HepG2 (cell line): ENCODE measurements at regions not wholly inside any gene's neighbourhood (a gene's known extent, or its start where the extent isn't known, plus 50 kb on each side); places are given as distances from the start of the nearest gene placed in this dataset.
A peak's percentile ranks its signal among the peaks of the same experiment; 100 is the strongest.

Source experiments
- ATAC-seq: fragments of 200-7000 bp; cut with Tn5 transposase; 3 replicates; pipeline ENCODE4 v1.9.1; 2020; ENCODE audit warnings: mild to moderate bottlenecking, moderate library complexity
- BruUV-seq: library from RNA; stranded (reverse); fragments of 400-500 nt; replicated peaks from 2 replicates; lab custom pipeline; 2021; lab: Mats Ljungman, UMichigan
- CTCF ChIA-PET: fragments of 300-600 bp; formaldehyde crosslinking; extraction: SDS; loops from one replicate; lab custom pipeline; 2021; ENCODE audit warnings: low total read pairs, inconsistent platforms, low intra/inter-chr PET ratio; lab: Yijun Ruan, JAX
- POLR2A ChIA-PET: fragments of 350-600 bp; sonication (Branson Sonifier 250); formaldehyde crosslinking; loops from one replicate; lab custom pipeline; 2020; ENCODE audit warnings: antibody characterized with exemption, inconsistent platforms; lab: Yijun Ruan, JAX
- DNase-seq: peaks from one replicate; pipeline ENCODE4 v3.0.0-alpha.2; 2015; ENCODE audit warnings: low spot score
- FAIRE-seq: peaks from 3 replicates; lab custom pipeline; 2011; peaks lifted over from hg19 to GRCh38; lab: Jason Lieb, UNC
- H2AFZ ChIP-seq: one replicate; pipeline ENCODE4 v1.6.1; 2011; ENCODE audit warnings: low read length, inconsistent platforms
- H3K27ac ChIP-seq: fragments of 300-600 bp; 3 replicates; pipeline ENCODE4 v1.8.0; 2011; ENCODE audit warnings: mixed run types, mild to moderate bottlenecking, mixed read lengths, low read length, inconsistent platforms; ENCODE audit not compliant: insufficient read depth; ENCODE audit errors: extremely low read length
- H3K27me3 ChIP-seq, 2 experiments: fragments of 200-600 bp in 1 of 2; 2 replicates in 1 of 2; 3 replicates in 1 of 2; pipeline versions ENCODE4 v1.6.0 to v1.8.0; 2011; ENCODE audit warnings: low read length in 2 of 2, mild to moderate bottlenecking in 2 of 2, moderate library complexity in 2 of 2, inconsistent platforms in 1 of 2; ENCODE audit not compliant: insufficient read depth in 2 of 2, control insufficient read depth in 1 of 2
- H3K36me3 ChIP-seq, 2 experiments: fragments of 200-600 bp in 1 of 2; replicated peaks in 1 of 2; 2 replicates in 1 of 2; 3 replicates in 1 of 2; pipeline versions ENCODE4 v1.5.1 to v1.8.0; 2011; ENCODE audit warnings: low read length in 2 of 2, inconsistent platforms in 1 of 2; ENCODE audit not compliant: insufficient read depth in 2 of 2, control insufficient read depth in 1 of 2
- H3K4me1 ChIP-seq: 2 replicates; pipeline ENCODE4 v1.5.1; 2012; ENCODE audit warnings: low read length, inconsistent platforms; ENCODE audit not compliant: insufficient read depth
- H3K4me2 ChIP-seq: 2 replicates; pipeline ENCODE4 v1.6.0; 2011; ENCODE audit warnings: low read depth, low read length, inconsistent platforms
- H3K4me3 ChIP-seq, 3 experiments: fragments of 200-600 bp in 1 of 3; sonication (generic), shearing (Covaris generic) in 1 of 3; replicated peaks in 1 of 3; 2 replicates each; pipeline ENCODE4 v1.5.1; 2011 to 2016; ENCODE audit warnings: low read length in 3 of 3, inconsistent platforms in 2 of 3, low read depth in 2 of 3, mild to moderate bottlenecking in 2 of 3, control low read depth in 1 of 3, mixed read lengths in 1 of 3; ENCODE audit not compliant: insufficient read depth in 1 of 3
- H3K79me2 ChIP-seq: one replicate; pipeline ENCODE4 v1.6.1; 2011; ENCODE audit warnings: low read length, inconsistent platforms; ENCODE audit not compliant: insufficient read depth
- H3K9ac ChIP-seq: 2 replicates; pipeline ENCODE4 v1.6.0; 2011; ENCODE audit warnings: mild to moderate bottlenecking, low read depth, low read length, inconsistent platforms; ENCODE audit not compliant: insufficient read depth
- H3K9me3 ChIP-seq: 2 replicates; pipeline ENCODE4 v1.5.1; 2012; ENCODE audit warnings: mild to moderate bottlenecking, low read length
- H4K20me1 ChIP-seq: 2 replicates; pipeline ENCODE4 v1.6.0; 2011; ENCODE audit warnings: inconsistent platforms, mild to moderate bottlenecking, low read length, moderate library complexity; ENCODE audit not compliant: insufficient read depth
- CREB1 ChIP-seq, 2 experiments: fragments of 450-650 bp in 1 of 2; IDR thresholded peaks; 2 replicates each; pipeline ENCODE4 v1.6.1; 2016 to 2017; ENCODE audit warnings: control low read depth in 1 of 2, mild to moderate bottlenecking in 1 of 2, missing compliant biosample characterization in 1 of 2, missing genetic modification characterization in 1 of 2
- MAFF ChIP-seq: IDR thresholded peaks from 2 replicates; pipeline ENCODE4 v1.6.1; 2011; ENCODE audit warnings: low read depth, low read length, improper control_type of control experiment
- TMF1 ChIP-seq: sonication (generic); formaldehyde crosslinking; IDR thresholded peaks from 2 replicates; pipeline ENCODE4 v1.8.1; 2022; ENCODE audit warnings: low read depth, missing genetic modification reagents
- ZNF7 ChIP-seq: IDR thresholded peaks from 2 replicates; pipeline ENCODE4 v1.6.1; 2016; ENCODE audit warnings: missing biosample characterization, missing genetic modification reagents
- ZNF792 ChIP-seq: IDR thresholded peaks from 2 replicates; pipeline ENCODE4 v1.6.1; 2016
- WGBS: methylation state at CpG from one replicate; pipeline ENCODE4 v1.1.6; 2017; ENCODE audit warnings: low lambda C conversion rate; 5-methylcytosine and 5-hydroxymethylcytosine counted together
- in situ Hi-C: cut with HindIII; loops from 2 replicates; pipeline ENCODE4 v1.10.0; 2017; ENCODE audit warnings: low pct_unique_long_range_greater_than_20kb; ENCODE audit not compliant: extremely low pct_ligation_motif_present
- intact Hi-C: fragments of 100-400 bp; cut with micrococcal nuclease; formaldehyde crosslinking; loops from one replicate; pipeline ENCODE4 v1.10.0; 2022; ENCODE audit not compliant: unreplicated experiment
- TF ChIP-seq, protein P1 (sequence below): sonication (generic); formaldehyde crosslinking; IDR thresholded peaks from 2 replicates; pipeline ENCODE4 v1.5.1; 2020; ENCODE audit warnings: mild to moderate bottlenecking, missing genetic modification reagents, borderline replicate concordance

GRCh38 chr5:138629392-138629791 is 54.2 kb upstream of the HSPA9 start:
- CTCF ChIA-PET, result no interaction called here
- H3K4me2 ChIP-seq, result no peak overlapping the region
- intact Hi-C loops (no loop called here), in situ Hi-C loops (no loop called here)
- DNase-seq, result no peak
- H4K20me1 ChIP-seq, result no peaks in the 10 kb centered on the region
- FAIRE-seq, result no peak
- H3K4me3 ChIP-seq, result no peak overlapping the region
- no peaks in the 10 kb centered on the region for H3K79me2 ChIP-seq
- H3K9ac ChIP-seq, result no peak overlapping the region
- no peaks in the 10 kb centered on the region; a peak in 1 of 5 replicates for H3K27me3 ChIP-seq
- ATAC-seq, result no peak
- POLR2A ChIA-PET, result no interaction called here
- no peak overlapping the region for H2AFZ ChIP-seq
- no peaks in the 10 kb centered on the region for H3K36me3 ChIP-seq
- no peak for TF ChIP-seq ZNF7 (CRISPR knock-in tag)
- 0 out of 2 replicates have a peak, but pooled peaks have one; percentile 37 for TF ChIP-seq CREB1 (IDR thresholded peaks at IDR 0.05)
- TF ChIP-seq CREB1 (CRISPR knock-in tag; IDR thresholded peaks at IDR 0.05), result no peak
- H3K27ac ChIP-seq, result no peak overlapping the region
- 27% methylated on average over 3 of the region's 3 CpGs for WGBS
- no peaks in the 10 kb centered on the region for H3K9me3 ChIP-seq
- BruUV-seq, result no TSS peak
- H3K4me1 ChIP-seq, result no peaks in the 10 kb centered on the region

DNA sequence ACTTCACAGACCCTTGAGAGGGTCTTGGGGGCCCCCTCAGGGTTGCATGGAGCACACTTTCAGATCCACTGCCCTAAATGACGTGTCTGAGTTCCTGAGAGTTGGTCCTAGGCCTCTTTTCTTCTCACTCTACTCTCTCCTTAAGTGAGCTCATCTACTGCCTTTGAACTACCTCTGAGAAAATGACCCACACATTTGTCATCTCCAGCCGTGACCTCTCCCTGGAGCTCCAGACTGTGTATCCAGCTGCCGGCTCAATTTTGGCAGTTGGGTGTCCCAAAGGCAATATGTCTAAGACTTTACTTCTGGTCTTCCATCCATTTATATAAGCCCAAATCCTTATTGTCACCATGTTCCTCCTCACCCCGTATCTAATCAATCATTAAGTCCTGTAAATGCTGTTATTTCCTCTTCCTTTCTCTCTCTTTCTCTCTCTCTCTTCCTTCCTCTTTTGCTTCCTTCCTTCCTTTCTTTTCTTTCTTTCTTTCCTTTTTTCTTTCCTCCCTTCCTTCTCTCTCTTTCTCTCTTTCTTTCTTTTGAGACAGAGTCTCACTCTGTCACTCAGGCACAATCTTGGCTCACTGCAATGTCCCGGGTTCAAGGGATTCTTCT is 51.2 kb upstream of the HSPA9 start:
- Histone ChIP-seq H3K27me3 (no peaks in the 10 kb centered on the region; a peak in 1 of 5 replicates), H3K9me3 (no peaks in the 10 kb centered on the region), H3K4me3 (no peak overlapping the region), H4K20me1 (no peaks in the 10 kb centered on the region), H3K36me3 (no peaks in the 10 kb centered on the region), H3K9ac (no peak overlapping the region), H3K27ac (no peak overlapping the region), H2AFZ (no peak overlapping the region), H3K4me1 (no peaks in the 10 kb centered on the region), H3K79me2 (no peaks in the 10 kb centered on the region), H3K4me2 (no peak overlapping the region)
- DNase-seq (no peak), FAIRE-seq (no peak), ATAC-seq (no peak)
- no peak for TF ChIP-seq ZNF792 (CRISPR knock-in tag)
- TF ChIP-seq, protein P1, sequence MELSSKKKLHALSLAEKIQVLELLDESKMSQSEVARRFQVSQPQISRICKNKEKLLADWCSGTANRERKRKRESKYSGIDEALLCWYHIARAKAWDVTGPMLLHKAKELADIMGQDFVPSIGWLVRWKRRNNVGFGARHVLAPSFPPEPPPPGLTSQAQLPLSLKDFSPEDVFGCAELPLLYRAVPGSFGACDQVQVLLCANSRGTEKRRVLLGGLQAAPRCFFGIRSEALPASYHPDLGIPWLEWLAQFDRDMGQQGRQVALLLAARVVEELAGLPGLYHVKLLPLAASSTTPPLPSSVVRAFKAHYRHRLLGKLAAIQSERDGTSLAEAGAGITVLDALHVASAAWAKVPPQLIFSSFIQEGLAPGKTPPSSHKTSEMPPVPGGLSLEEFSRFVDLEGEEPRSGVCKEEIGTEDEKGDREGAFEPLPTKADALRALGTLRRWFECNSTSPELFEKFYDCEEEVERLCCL (CRISPR knock-in tag), result no peak
- TF ChIP-seq TMF1 (CRISPR knock-in tag), result no peak
- TF ChIP-seq MAFF, result no peak
- POLR2A ChIA-PET, result no interaction called here
- 45% methylated on average over 5 of the region's 5 CpGs for WGBS
- intact Hi-C loops (no loop called here), in situ Hi-C loops (no loop called here)
- CTCF ChIA-PET, result no interaction called here
- BruUV-seq, result no TSS peak
